HCT116 (cell line): ENCODE measurements at regions not wholly inside any gene's neighbourhood (a gene's known extent, or its start where the extent isn't known, plus 50 kb on each side); places are given as distances from the start of the nearest gene placed in this dataset.

Experiments
- CTCF ChIP-seq, 3 experiments: fragments of 200-600 bp in 1 of 3; sonication (generic) in 1 of 3; IDR thresholded peaks in 2 of 3; conservative IDR thresholded peaks in 1 of 3; 2 replicates each; pipeline ENCODE4 v1.5.1; 2012 to 2017; ENCODE audit warnings: low read depth in 2 of 3, low read length in 2 of 3, antibody characterized with exemption in 1 of 3, borderline replicate concordance in 1 of 3, control low read depth in 1 of 3, mild to moderate bottlenecking in 1 of 3, mixed read lengths in 1 of 3, mixed run types in 1 of 3, moderate library complexity in 1 of 3; ENCODE audit not compliant: insufficient read depth in 1 of 3
- ELF1 ChIP-seq: IDR thresholded peaks from 2 replicates; pipeline ENCODE4 v1.6.1; 2012; ENCODE audit warnings: low read depth, borderline replicate concordance
- EZH2 ChIP-seq: fragments of 200-600 bp; sonication (generic); IDR thresholded peaks from 2 replicates; pipeline ENCODE4 v1.6.1; 2017; ENCODE audit warnings: antibody characterized with exemption, mixed run types
- MAX ChIP-seq: IDR thresholded peaks from 2 replicates; pipeline ENCODE4 v1.6.1; 2012
- POLR2A ChIP-seq: IDR thresholded peaks from 2 replicates; pipeline ENCODE4 v1.7.0; 2011; ENCODE audit warnings: borderline replicate concordance; ENCODE audit not compliant: insufficient read depth, insufficient read length; ENCODE audit errors: extremely low read depth
- POLR2AphosphoS5 ChIP-seq: IDR thresholded peaks from 2 replicates; pipeline ENCODE4 v1.6.1; 2011; ENCODE audit warnings: mild to moderate bottlenecking, low read depth, low read length, moderate library complexity
- TF ChIP-seq, protein P1 (sequence below): IDR thresholded peaks from 2 replicates; pipeline ENCODE4 v1.6.1; 2011; ENCODE audit warnings: mild to moderate bottlenecking, low read length, moderate library complexity; ENCODE audit not compliant: insufficient replicate concordance; ENCODE audit errors: extremely low read depth

DNA sequence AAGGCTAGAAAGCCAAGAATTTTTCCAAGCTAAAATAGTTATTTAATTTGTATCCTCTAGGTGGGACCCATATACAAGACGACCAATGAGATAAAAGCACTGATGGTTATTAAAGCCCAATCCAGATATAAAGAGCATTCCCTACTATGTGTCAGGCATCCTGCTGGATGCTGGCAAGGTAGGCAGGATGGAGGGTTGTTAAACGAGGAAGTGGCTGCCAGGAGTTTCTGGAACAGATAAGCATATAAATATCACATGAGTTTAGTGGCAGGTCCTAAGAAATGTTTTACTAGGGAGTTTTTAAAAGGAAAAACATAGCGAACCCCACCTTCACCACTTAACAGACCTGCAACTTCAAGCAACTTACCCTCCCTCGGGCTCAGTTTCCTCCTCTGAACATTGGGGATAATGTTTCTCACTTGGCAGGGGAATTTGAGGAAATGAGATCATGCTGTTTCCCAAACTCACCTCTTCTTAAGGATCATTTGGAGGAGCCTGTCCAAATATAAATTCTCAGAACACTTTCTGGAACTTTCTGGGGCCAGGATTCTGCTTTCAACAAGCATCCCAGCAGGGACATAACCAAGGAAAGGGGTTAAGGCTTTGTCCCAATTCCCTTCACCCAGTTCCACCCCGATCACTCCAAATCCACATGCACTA lies 94.3 kb upstream of the LDB2 start:
- no peak for TF ChIP-seq CTCF (IDR thresholded peaks at IDR 0.05 in 2 of 3, conservative IDR thresholded peaks at IDR 0.05 in 1 of 3; ENCODE audit: borderline replicate concordance in 1 of 3, insufficient read depth in 1 of 3, low read depth in 2 of 3, low read length in 2 of 3)
- TF ChIP-seq MAX = no peak
- TF ChIP-seq EZH2 = no peak
- TF ChIP-seq POLR2AphosphoS5 = no peak
- TF ChIP-seq, protein P1, sequence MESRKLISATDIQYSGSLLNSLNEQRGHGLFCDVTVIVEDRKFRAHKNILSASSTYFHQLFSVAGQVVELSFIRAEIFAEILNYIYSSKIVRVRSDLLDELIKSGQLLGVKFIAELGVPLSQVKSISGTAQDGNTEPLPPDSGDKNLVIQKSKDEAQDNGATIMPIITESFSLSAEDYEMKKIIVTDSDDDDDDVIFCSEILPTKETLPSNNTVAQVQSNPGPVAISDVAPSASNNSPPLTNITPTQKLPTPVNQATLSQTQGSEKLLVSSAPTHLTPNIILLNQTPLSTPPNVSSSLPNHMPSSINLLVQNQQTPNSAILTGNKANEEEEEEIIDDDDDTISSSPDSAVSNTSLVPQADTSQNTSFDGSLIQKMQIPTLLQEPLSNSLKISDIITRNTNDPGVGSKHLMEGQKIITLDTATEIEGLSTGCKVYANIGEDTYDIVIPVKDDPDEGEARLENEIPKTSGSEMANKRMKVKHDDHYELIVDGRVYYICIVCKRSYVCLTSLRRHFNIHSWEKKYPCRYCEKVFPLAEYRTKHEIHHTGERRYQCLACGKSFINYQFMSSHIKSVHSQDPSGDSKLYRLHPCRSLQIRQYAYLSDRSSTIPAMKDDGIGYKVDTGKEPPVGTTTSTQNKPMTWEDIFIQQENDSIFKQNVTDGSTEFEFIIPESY = no peak
- no peak for TF ChIP-seq POLR2A
- no peak for TF ChIP-seq ELF1
